Right lung (tissue), 2 donors: ENCODE measurements at regions not wholly inside any gene's neighbourhood (a gene's known extent, or its start where the extent isn't known, plus 50 kb on each side); places are given as distances from the start of the nearest gene placed in this dataset.
"Not testable (repeated sequence)": the region's sequence is repeated elsewhere in the genome, so short reads cannot be mapped to it uniquely, and the experiment has no call there.

Experiments
- DNase-seq, 2 donors: peaks; one replicate each; pipeline ENCODE4 v3.0.0-alpha.2; 2013

- DNase-seq, result not testable (repeated sequence)
These were observed 775.8 kb downstream of the IGSF11 start for GRCh38 chr3:118258850-118259249.

DNA sequence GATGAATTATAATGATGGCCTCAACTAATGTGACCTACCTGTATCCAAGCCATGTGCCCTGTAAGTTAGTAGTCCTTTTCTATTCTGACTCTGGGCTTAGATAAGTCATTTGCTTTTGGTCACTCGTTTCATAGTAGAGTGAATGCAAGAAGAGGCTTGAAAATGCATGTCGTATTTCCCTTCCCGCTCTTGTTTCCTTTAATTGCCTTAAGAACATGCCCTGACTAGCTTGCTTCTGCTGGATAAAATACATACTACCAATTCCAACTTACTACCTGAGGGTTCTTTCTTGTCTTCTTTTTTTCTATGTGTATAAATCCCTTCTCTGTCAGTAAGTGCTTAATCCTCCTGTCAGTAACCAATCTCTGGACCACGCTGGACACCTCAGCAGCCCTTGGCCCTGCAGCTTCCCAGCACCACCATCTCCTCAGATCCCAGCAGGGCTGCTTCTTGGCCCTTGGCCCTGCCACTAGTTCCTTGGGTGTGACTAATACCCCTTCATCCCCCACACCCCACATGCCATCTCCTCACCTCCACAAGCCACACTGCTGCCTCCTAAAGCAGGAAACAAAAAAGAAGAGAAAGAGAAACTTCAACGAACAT is 771.7 kb downstream of the IGSF11 start:
- DNase-seq, result no peak

DNA sequence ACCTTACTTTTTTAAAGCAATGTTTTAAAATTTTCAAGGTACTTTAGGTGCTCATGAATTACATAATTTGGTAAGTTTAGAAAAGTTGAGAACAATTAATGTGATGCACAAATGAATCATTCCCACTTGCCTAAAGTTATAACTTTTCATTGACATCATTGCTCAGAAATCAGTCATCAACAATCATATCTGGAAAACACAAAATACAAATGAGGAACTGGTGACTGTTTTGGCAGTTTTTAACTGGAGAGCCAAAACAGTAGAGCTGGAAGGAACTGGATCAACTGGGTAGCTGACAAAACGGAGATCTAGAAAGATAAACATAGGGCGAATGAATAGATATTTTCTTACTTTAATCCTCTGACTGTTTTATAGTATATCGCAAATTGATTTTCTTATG is 767.1 kb downstream of the IGSF11 start:
- no peak for DNase-seq

DNA sequence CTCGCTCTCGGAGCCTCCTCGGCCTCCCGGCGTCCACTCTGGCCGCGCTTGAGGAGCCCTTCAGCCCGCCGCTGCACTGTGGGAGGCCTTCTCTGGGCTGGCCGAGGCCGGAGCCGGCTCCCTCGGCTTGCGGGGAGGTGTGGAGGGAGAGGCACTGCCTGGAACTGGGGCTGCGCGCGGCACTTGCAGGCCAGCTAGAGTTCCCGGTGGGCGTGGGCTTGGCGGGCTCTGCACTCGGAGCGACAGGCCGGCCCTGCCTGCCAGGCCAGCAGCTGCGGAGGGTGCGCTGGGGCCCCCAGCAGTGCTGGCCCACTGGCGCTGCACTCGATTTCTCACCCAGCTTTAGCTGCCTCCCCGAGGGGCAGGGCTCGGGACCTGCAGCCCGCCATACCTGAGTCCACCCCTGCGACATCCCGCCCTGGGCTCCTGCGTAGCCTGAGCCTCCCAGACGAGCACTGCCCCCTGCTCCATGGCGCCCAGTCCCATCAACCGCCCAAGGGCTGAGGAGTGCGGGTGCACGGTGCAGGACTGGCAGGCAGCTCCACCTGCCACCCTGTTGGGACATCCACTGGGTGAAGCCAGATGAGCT is 765.0 kb downstream of the IGSF11 start:
- DNase-seq, result no peak

- no peak for DNase-seq
These were observed 761.7 kb downstream of the IGSF11 start for GRCh38 chr3:118272991-118273390.

GRCh38 chr3:118277814-118278213 is 756.8 kb downstream of the IGSF11 start:
- no peak for DNase-seq

DNA sequence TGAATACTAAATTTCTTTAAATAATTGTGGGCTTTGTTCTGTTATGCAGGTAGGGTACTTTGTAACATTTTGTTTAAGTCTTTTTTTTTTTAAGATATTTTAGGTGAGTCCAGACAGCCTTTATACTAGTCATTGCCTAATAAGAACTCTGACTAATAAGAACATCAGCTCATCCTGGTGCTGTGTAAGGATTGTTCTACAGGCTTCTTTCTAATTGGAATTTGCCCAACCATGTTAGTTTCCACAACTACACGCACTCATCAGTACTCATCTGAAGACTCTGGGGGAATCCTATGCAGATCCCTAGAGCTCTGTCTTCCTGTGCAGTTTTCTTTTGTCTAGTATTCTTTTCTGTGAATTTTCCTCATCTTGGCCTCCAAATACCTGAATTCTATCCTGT is 741.8 kb downstream of the IGSF11 start:
- DNase-seq, result no peak

DNA sequence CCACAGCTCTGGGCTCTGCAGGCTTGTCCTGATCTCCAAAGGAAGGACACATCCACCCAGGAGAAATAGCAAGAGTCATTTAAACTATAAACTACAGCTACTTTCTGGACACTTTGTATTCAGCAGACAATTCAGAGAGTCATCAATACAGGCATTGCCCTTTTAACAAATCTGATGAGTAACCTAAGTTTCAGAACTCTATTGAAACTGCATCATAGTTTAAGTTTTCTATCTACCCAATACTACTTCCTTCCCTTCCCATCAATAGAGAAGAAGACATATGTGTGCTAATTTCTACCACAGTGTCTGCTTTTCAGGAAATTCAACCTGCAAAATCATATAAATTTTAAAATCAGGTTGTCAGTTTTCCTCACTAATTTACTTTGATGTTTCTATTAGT is 736.5 kb downstream of the IGSF11 start:
- no peak for DNase-seq

DNA sequence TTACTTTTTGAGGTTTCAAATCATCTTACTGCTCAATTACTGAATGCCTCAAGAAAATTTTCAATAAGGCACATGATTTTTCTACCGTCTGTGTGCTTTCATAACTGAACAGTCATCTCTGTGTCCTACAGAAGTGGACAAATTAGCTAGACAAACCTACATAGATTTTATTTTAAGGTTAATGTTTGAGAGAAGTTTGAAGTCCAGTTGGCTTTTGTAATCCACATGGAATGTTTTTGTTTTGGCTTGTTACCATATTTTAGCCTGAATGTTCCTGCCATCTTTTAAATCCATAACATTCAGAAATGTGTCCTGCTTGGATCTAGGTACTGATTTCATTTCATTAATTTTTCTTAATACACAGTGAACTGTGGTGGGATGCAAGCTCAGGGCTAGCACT is 730.1 kb downstream of the IGSF11 start:
- DNase-seq, result no peak

DNA sequence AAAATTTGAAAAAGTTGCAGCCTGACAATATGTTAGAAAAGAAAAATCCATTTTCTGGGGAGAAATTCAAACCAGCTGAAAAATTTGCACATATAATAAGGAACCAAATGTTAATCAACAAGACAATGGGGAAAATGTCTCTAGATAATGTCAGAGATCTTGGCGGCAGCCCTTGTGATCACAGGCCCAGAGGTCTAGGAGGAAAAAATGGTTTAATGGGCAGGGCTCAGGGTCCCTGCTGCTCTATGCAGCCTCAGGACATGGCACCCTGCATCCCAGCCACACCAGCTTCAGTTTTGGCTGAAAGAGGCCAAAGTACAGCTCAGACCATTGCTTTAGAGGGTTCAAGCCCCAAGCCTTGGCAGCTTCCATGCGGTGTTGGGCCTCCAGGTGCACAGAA is 701.9 kb downstream of the IGSF11 start:
- no peak for DNase-seq

- no peak for DNase-seq
These were observed 697.0 kb downstream of the IGSF11 start for GRCh38 chr3:118337649-118338048.

- DNase-seq, result no peak
These were observed 687.1 kb downstream of the IGSF11 start for GRCh38 chr3:118347396-118348168.

DNA sequence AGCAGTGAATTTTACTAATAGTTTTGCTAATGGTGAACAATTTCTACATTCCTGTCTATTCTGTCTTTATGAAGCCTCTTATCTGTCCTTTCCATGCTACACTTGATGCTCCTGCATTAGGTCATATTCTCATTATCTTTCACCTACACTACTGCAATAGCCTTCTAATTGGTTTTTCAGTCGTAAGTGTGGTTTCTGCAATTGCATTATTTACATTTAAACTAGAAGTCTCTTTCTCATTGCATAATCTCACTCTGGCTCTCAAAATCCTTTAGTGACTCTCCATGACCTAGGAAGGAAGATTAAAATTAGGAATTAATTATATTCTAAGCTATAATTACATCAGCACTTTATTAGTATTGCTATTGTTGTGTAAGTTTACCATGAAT is 686.5 kb downstream of the IGSF11 start:
- DNase-seq, result no peak

DNA sequence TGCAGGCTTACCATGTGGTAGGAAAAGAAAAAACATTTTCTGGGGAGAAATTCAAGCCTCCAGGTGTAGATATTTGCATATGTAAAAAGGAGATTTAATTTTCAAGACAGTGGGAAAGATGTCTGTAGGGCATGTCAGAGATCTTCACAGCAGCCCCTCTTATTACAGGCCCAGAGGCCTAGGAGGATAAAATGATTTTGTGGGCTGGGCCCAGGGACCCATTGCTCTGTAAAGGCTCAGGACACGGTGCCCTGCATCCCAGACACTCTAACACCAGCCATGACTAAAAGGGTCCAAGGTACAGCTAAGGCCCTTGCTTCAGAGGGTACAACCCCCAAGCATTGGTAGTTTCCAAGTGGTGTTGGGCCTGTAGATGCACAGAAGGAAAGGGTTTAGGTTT is 680.1 kb downstream of the IGSF11 start:
- DNase-seq, result no peak

DNA sequence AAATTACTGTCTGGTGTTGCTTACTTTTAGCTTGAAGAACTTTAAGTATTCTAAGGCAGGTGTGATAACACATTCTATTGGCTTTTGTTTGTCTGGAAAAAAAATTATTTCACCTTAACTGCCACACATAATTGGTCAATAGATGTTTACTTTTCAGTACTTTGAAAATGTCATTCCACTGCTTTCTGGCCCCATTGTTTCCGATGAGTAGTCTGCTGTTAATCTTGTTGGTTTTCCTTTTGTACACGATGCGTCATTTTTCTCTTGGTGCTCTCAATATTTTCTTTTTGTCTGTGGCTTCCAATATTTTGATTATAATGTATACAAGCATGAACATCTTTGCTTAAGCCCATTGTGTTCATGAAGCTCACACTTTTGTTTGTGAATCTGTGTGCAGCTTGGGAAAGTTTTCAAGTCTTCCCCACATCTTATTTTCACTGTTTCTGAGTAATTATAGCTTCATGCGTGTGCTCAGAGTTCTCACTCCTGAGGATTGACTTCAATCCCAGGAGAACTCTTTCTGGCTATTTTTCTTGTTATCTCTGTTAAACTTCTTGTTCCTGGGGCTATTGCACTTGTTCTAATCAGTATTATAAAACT is 664.7 kb downstream of the IGSF11 start:
- DNase-seq, result no peak

DNA sequence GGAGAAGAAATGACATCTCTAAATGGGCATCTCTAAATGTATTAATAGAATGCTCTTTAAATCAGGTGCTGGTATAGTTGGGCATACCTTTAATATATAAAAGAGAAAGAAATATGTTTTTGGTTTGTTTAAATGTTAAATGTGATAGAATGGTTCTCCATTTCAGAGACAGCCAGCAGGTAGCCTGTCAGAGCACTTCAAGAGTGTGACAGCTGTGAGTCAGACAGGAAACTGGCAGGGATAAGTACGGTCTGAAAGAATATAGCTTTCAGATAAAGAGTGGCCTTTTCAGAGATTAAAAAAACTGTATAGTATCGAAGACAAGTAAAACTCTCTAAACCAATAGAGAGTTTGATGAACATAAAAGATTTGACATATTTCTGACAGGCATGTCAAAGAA is 654.1 kb downstream of the IGSF11 start:
- DNase-seq, result no peak

DNA sequence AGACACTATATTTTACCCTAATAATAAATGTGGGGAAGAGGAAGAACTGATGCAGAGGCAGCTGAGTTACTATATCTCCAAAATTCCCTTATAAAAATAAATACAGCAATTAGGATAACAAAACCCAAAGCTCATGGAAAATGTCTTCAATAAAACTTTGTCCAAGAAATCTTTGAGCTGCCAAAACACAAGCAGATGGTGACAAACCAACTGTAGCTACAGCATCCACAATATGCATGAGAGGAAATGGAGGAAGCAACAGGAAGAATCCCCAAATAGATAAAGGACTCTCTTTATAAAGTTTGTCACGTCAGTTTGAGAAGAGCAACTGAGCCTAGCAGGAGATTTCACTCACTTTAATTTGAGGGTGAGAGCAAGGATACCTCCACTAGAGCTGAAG is 638.2 kb downstream of the IGSF11 start:
- no peak for DNase-seq

GRCh38 chr3:118400086-118400485 is 634.6 kb downstream of the IGSF11 start:
- DNase-seq, result no peak

DNA sequence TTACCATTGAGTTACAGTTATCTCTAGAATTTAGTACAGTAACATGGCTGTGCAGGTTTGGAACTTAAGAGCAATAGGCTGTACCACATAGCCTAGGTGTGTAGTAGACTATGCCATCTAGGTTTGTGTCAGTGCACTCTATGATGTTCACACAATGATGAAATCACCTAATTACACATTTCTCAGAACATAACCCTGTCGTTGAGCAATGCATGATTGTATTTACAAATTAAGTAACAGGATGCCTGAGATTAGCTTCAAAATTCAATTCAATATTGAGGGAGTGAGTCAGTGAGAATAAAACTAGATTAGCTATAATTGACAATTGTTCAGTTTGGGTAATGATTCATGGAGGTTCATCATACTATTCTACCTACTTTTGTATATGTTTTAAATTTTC is 633.8 kb downstream of the IGSF11 start:
- DNase-seq, result no peak

DNA sequence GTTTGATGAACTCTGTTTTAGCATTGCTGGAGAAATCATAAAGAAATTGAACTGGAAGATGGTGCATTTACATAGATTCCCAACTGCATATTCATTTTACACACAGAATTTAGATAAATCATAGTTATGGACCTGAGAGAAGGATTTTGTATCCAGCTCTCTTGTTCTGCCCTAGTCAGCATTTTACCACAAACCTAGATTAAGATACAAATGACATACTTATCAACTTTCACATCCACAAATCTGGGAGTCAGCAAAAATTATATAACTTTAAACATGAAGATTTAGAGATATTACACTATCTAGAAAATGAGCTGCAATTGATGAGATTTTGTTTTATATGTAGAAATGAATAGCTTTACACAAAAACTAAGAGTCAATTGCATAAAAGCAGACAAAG is 632.8 kb downstream of the IGSF11 start:
- DNase-seq, result no peak

- DNase-seq, result no peak
These were observed 631.7 kb downstream of the IGSF11 start for GRCh38 chr3:118402971-118403370.

- DNase-seq, result no peak
These were observed 628.1 kb downstream of the IGSF11 start for GRCh38 chr3:118406562-118406961.

GRCh38 chr3:118408431-118408830 is 626.2 kb downstream of the IGSF11 start:
- no peak for DNase-seq
